GM21447 (cell line): ENCODE measurements at regions not wholly inside any gene's neighbourhood (a gene's known extent, or its start where the extent isn't known, plus 50 kb on each side); places are given as distances from the start of the nearest gene placed in this dataset.
A peak's percentile ranks its signal among the peaks of the same experiment; 100 is the strongest.

Source experiments
- ATAC-seq: cut with Tn5 transposase; IDR thresholded peaks from one replicate; pipeline ENCODE4 v1.9.1; 2021; ENCODE audit not compliant: unreplicated experiment

DNA sequence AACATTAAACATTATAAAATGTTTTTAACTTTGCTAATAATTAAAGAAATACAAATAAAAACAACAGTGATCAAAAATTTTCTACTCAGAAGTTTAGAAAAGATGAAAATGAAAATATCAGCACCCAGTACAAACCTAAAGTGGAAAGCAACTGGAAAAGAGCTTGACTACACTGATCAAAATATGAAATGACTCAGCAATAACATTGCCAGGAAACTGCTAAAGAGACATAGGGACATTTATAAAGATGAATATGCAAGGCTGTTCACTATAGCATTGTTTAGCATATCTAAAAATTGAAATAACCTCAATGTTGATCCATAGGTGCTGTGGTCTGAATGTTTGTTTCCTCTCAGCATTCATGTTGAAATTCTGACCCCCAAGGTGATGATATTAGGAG lies 88.5 kb upstream of the NOCT start:
- no peak for ATAC-seq

DNA sequence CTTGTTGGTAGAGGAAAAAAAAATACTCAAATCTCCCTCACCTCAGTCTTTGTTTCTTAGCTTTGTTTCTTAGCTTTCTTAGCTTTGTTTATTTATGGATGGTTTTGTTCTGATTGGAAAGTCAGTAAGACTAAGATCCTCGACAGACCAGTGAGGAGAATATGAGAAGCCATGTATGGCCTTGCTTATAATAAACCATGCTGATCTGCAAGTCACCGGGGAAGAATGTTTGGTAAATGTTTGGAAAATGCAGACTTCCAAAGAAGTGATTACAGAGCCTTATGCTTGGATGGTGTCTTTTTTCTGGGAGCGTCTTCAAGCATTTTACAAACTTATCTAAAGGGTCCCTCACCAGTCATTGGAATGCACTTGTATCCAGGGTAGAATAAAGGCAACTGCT lies 90.1 kb upstream of the NOCT start:
- ATAC-seq = no peak

DNA sequence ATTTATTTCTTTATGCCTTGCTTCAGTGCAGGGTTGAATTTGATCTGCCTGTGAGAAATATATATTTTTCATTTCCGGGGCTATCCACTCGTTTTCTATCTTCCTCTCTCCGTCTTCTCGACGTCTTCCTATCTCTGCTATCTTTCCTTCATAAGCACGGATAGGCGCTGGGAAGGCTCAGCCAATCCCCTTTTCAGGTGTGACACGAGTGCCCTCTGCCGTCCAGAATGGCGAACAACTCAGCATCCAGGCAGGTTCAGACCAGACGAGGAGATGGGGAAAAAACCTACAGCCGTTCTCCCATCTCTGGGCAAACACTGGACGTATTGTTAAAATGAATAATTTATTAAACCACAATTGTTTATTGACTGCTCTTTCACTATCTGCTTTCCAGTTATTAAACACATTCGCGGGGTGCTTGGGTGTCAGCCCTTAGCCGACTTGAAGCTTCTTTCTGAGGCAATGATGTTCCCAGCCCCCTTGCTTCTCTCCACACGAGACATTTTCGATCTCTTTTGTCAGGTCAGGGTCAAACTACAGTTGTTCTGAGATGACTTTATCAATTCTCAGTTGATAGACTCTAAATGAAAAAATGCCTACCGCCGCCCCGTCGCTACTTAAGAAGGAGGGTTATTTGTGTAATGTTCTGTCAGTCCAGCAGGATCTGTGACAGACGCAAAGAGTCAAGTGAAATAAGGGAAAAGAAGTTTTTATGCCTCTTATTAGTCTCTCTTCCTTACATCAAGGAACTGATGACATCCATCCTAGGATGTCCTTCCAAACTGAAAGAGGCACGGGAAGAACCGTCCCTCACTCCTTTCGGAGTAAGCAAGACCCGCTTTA lies 96.3 kb upstream of the NOCT start:
- peak; percentile 53 for ATAC-seq

DNA sequence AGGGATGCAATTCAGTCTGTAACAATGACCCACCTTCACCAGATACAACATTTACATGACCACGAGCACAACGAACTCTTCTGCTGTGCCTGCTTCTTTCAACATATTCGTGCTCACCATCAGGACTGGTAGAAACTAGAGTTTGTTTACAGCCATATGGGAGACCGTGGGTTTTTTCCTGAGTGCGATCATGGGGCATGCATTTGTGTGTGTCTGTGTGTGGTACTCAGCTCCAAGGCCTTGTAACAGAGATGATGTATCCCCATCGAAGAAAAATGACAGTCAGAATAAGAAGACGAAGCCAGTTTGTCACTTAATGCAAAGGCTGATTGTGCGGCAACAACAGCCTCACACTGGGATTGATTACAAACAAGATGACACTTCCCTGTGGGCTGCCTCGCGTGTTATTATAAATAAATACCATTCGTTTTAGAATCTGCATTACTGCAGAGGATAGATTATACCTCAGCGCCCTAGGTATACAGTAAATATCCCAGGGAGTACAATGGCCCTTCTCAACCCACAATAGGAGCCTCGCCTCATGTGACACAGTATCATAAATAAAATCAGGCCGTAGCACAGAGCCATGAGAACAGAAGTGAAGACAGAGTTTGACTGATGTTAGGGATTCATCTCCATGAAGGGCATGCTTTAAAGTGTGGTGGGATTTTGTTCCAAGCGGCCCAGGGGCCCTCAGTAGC lies 97.3 kb upstream of the NOCT start:
- ATAC-seq = no peak

DNA sequence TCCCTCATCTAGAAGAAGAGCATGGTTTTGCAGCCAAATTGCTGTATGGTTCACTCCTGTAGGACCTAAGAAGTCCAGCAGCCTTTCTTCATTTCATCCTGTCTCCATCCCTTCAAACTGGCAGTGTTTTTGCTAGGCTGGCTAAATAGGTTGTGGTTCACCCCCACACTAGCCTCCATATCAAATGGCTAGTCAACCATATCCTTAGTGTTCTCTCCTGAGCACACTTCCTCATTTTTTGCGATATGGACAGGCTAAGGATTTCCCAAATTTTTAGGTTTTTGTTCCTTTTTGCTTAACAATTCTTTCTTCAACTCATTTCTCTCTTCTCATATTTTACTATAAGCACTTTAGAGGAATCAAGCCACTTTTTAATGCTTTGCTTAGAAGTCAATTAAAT lies 98.8 kb upstream of the NOCT start:
- ATAC-seq = no peak

DNA sequence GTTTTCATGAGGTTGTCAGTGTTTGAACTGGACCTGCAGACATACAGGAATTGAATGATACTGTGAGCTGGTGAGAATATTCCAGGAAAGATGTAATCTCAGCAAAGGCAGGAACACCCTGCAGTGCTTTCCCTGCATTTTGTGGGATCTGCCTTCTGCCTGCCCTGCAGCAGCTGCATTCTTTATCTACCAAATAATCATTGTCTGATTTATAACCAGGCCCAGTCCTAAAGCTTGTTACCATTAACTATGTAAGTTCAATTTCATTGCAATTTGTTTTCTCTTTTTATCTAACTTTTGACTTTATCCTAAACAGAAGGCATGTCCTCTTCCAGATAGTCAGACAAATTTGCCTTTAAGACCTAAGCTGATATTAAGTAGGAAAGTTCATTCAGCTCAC lies 99.8 kb upstream of the NOCT start:
- ATAC-seq = no peak

DNA sequence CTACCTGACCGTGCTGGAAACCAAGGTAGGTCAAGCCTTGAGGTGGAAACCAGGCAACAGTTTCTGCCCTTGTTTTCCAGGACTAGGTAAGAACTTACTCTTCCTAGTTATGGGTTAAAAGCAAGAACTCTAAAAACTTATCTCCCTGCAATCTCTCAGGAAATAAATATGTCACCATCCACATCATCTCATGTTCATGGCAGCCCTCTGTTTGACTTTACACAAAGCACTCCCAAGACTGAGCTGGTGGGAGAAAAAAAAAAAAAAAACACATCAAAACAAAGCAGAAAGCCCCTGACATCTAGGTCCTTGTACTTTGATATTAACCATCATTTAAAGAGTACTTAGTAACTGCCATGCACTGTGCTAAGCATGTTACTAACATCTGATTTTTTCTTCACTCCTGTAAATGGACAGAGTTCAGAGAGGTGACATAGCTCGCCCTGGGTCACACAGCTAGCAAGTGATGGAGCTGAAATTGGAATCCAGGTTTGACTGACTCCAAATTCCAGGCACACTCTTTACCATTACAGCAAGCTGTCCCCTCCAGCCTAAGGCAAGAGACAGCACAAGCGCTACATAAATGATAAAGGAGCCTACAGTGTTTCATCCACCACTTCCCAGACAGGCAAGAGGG lies 102.8 kb upstream of the NOCT start:
- ATAC-seq = no peak

DNA sequence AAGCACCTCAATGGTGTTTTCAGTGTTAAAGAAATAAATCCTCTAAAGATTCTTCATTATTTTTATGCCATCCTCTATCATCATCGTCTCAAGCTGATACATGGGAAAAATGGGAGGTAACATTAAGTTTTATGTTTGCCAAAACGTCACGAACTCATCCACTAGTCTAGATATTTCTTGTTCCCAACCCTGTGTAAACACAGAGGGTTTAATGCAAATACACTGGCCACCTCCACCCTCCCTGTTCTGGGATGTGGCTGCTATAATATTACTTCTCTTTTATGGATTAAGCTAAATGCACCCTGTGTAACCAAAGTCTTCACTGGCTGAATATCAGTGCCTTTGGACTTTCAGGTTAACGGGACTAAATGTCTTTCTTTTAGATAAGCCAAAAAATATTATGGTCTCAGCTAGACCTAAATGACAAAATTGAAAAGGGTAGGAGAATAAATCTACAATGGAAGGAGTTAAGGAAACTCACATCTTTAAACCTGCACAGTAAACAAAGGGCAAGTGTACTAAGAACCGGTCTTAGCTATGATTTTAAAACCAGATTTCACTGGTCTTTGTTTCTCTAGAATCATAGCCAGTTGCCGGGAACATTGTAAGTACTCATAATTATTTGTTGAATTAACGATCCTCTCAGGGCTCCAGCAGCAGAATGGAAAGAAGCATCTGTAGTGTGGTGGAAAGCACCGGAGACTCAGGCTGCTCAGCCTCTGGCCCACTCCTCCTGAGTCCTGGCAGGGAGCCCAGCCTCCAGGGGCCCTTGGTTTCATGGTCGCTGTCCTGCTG lies 103.5 kb upstream of the NOCT start:
- no peak for ATAC-seq

DNA sequence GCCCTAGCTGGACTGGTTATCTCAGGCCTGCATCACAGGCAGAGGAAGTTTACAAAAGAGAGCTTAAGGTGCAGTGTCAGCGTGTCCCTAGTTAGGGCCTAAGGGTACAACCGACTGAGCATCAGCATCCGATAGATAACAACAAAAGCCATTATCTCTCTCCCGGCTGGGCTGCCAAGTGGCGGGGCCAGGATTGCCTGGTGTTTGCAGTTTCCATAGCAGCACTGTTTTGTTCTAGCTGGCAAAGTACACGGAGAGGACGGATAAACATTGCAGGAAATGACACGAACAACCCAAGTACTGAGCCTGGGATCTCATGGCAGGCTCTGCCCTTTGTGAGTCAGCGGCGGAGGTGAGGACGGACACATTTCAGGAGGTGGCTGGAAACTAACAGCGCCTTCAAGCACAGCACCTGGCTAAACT lies 104.7 kb upstream of the NOCT start:
- no peak for ATAC-seq

DNA sequence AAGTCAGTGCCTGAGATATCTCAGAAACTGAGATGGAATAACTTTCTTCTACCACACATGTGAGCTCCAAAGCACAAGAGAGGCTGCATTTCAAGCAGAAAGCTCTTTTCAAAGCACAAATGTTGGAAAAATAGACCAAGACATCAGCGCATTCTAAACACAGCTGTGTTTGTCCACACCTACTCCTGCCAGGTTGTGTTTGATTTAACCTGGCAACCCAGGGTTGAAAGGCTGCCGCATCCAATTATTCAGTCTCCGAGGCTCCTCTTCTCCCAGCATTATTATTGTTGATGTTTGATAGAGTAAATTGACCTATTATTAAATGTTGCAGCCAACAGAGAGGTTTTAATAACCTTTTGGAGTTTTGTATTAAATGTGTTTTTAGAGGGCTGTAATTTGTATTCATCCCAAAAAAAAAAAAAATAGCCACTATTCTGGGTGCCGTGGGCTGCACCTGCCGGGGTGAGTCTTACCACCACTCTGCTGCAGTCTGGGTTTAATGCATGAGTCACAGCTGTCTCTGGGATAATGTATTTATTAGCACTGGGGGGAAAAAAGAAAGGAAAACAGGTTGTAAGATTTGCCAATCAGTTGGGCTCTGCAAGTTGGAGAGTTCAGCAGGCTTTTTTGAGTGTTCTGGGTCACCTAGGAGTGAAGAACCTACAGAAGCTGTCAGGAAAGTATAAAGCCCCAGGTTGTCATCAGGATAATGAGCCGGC lies 105.2 kb upstream of the NOCT start:
- no peak for ATAC-seq

DNA sequence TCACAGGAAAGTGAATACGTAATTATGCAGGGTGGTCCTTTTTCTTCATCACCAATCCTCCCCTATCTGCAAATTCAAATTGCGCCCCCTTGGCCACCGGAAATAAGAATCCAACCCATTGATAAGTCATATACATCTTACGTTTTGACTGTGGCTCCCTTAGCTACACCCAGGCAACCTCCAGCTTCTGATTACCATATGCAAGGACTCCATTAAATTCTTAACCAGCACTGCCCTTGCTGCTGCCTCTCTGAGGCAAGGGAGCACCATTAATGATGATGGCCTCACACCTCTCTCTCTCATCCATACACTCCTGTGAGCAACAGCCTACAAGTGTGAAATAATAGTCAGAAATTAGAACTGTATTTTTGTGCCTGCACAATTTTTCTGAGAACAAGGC lies 106.0 kb upstream of the NOCT start:
- no peak for ATAC-seq

DNA sequence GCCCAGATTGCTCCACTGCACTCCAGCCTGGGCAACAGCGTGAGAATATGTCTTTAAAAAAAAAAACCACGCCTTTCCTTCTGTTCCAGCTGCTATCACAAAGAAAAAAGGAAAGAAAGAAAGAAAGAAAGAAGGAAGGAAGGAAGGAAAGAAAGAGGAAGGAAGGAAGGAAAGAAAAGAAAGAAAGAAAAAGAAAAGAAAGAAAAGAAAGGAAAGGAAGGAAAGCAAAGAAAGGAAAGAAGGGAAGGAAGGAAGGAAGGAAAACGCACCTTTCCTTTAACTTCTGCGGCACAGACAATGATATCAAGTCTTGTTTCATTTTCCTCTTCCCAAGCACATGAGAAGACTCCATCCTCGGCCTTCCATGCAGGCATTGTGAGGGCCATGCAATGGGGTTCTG lies 107.4 kb upstream of the NOCT start:
- ATAC-seq = no peak

DNA sequence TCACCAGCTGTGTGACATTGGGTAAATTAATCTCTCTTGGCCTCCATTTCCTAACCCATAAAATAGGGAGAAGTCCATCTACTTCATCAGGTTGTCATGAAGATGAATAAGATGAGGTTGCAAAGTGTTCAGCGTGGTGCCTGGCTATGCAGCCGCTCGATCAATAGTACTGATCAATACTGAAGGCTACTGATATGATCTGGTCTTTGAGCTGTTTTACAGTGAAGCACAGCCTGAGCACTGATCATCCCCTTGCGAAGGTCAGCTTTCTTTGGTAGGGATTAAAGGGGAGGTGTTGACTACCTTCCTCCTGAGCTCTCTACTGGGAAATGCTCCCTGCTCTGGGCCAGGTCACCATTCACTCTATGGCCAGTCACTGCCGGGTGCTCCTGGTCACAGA lies 108.4 kb upstream of the NOCT start:
- ATAC-seq = no peak

DNA sequence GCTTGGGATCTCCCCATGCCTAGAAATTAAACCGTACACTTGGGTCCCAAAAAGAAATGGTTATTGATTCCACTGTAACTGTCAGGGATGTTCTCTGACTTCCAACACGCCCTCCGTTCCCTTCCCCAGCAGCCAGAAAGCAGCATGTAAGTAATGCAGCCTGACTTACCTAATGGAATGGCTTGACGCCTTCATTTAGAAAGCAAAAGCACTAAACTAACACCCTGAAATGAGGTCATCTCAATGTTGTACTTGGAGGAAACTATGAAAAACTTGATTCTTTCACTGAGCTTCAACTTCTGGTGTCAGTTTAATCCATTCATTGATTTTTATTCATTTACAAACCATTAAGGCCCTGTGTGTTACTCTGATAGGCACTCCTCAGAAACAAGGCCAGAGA lies 110.8 kb upstream of the NOCT start:
- ATAC-seq = no peak

DNA sequence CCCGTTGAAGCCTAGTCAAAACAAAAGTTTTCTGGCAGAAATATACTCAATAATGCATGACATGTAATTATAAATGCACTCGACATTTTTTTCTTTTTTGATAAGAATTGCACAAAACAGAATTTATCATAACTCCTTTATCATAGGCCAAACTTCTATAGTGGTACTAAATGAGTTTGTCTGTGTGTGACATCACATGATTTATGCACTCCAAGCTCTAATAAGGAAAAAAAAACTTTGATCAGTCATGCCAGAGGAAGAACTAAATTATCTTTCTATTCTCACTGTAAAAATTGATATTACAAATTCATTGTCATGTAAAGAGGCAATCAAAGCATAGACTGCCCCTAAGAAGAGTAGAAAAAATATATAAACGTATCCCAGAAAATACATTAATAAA lies 112.4 kb upstream of the NOCT start:
- no peak for ATAC-seq

DNA sequence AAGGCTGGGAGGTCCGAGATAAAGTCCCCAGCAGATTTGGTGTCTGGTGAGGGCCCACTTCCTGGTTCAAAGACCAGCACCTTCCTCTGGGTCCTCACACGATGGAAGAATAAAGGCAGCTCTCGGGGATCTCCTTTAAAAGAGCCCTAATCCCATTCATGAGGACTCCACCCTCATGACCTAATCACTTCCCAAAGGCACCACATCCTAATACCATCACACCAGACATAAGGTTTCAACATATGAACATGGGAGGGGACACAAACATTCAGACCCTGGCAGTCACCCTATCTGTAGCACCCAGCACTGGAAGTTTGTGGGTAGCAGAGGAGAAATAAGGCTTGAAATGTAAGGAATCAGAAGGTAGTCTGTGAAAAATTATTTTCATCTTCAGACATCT lies 112.9 kb upstream of the NOCT start:
- no peak for ATAC-seq

DNA sequence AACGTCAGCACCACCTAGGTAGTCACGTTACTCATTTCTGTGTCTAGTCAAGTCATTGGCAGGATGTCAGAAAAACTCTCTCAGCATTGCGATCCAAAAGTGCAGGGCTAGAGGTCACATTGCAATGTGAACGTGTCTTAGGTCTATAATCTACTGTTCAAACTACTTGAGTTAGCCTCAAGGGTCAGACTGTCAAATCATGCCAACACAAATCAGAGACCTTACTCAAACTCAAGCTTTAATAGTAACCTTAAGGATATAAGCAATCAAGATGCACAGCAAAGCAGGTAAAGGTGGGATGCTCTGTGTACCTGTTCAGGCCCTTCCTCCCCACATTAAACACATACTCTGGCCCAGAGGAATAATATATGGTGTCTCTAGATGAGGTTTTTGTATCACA lies 114.4 kb upstream of the NOCT start:
- no peak for ATAC-seq

DNA sequence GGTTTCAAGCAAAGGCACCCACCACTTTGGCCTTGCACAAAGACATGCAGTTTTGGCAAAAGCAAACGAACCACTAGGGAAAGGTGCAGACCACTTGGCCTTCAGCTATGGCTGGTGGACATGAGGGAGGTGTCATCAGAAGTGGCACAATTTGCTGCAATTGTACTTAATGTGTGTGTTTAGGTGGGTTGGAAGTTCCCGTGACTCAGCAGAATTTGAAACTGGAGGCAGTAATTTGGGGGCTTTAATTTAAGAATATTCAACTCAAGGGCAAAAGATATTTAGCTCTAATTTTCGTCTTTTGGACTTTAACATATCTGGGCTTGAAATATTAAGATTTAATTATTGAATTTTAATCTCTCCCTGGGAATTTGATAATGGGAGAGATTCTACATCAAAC lies 115.6 kb upstream of the NOCT start:
- no peak for ATAC-seq

DNA sequence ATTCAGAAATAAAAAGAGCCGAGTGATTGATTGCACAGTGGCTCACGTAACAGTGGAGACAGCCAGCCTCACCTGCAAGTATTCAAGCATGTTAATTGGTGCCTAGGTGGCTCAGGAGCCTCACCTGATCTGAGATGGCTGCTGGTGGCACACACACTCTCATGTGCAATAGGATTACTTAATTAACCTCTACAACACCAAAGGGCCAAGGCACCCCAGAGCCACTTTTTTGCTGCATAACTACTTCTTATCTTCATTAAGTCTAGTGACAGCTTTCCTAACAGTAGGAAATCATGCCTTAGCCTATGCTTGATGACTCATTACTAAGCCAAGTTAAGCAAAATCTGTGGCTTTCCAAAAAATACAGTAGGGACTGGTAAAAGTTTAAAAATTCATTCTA lies 117.3 kb upstream of the NOCT start:
- no peak for ATAC-seq

DNA sequence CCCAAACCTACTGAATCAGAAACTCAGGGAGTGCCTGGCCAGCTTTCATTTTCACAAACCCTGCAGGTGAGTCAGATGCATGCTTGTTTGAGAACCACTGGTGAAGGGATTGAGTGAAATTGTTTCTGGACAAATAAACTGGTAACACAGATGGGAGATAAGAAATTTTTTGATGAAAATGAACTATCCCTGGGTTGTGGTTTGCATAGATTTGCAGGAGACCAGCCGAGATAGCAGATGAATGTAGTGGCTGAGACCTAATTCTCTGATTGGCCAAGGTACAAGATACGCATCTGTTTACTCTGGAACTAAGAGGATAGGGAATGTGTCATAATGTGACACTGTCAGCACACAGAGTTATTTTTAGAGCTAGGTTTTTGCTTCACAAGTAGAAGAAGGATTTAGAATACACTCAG lies 117.8 kb upstream of the NOCT start:
- ATAC-seq = no peak

DNA sequence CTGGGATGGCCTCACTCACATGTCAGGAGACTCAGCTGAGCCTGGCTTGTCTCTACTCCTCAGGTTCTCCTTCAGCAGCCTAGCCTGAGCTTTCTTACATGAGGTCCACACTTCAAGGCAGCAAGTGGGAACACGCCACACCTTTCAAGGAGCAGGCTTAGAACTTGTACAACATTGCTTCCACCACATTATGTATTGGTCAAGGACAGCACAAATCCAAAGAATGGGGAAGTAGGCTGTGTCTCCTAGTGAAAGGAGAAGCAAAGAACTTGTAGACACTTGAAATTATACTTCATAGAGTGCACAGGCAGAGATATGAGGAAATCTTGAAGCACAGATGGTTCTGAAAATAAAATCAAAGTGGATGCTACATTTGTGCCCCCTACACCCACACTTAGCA lies 120.9 kb upstream of the NOCT start:
- ATAC-seq = no peak
